IPS-18c (cell line): ENCODE measurements at regions not wholly inside any gene's neighbourhood (a gene's known extent, or its start where the extent isn't known, plus 50 kb on each side); places are given as distances from the start of the nearest gene placed in this dataset.
"Not testable (repeated sequence)": the region's sequence is repeated elsewhere in the genome, so short reads cannot be mapped to it uniquely, and the experiment has no call there.

ENCODE experiments used
- H3K4me3 ChIP-seq: 2 replicates; pipeline ENCODE4 v1.7.0; 2013; ENCODE audit warnings: low read depth, mild to moderate bottlenecking, low read length, moderate library complexity; ENCODE audit not compliant: insufficient read depth
- H3K9me3 ChIP-seq: one replicate; pipeline ENCODE4 v1.6.1; 2013; ENCODE audit warnings: mild to moderate bottlenecking, low read length, moderate library complexity; ENCODE audit not compliant: control insufficient read depth, insufficient read depth

GRCh38 chr10:29210266-29210868, 78.5 kb upstream of the LYZL1 start:
- no peaks in the 10 kb centered on the region for H3K9me3 ChIP-seq

GRCh38 chr10:29212597-29212996, 76.3 kb upstream of the LYZL1 start:
- H3K9me3 ChIP-seq: no peaks in the 10 kb centered on the region
- H3K4me3 ChIP-seq: no peak overlapping the region

More at GRCh38 chr10:29210266-29210868, 78.5 kb upstream of the LYZL1 start:
- no peak overlapping the region for H3K4me3 ChIP-seq

GRCh38 chr10:29214551-29214950, 74.3 kb upstream of the LYZL1 start:
- H3K4me3 ChIP-seq: no peak overlapping the region
- H3K9me3 ChIP-seq: no peaks in the 10 kb centered on the region

- H3K4me3 ChIP-seq: no peak overlapping the region
Measured at GRCh38 chr10:29217292-29217738, 71.6 kb upstream of the LYZL1 start.

GRCh38 chr10:29223326-29223725, 65.5 kb upstream of the LYZL1 start:
- no peaks in the 10 kb centered on the region for H3K9me3 ChIP-seq

More at GRCh38 chr10:29217292-29217738, 71.6 kb upstream of the LYZL1 start:
- H3K9me3 ChIP-seq: no peaks in the 10 kb centered on the region

GRCh38 chr10:29224631-29225030, 64.2 kb upstream of the LYZL1 start:
- Histone ChIP-seq H3K9me3 (no peaks in the 10 kb centered on the region), H3K4me3 (no peak overlapping the region)

More at GRCh38 chr10:29223326-29223725, 65.5 kb upstream of the LYZL1 start:
- no peak overlapping the region for H3K4me3 ChIP-seq

- Histone ChIP-seq H3K4me3 (no peak overlapping the region), H3K9me3 (no peaks in the 10 kb centered on the region)
Measured at GRCh38 chr10:29227201-29227600, 61.7 kb upstream of the LYZL1 start.

- Histone ChIP-seq H3K4me3 (no peak overlapping the region), H3K9me3 (no peaks in the 10 kb centered on the region)
Measured at GRCh38 chr10:29228562-29228961, 60.3 kb upstream of the LYZL1 start.

GRCh38 chr10:29229258-29229705, 59.6 kb upstream of the LYZL1 start:
- Histone ChIP-seq H3K4me3 (no peak overlapping the region), H3K9me3 (no peaks in the 10 kb centered on the region)

GRCh38 chr10:29236910-29237309, 52.0 kb upstream of the LYZL1 start:
- H3K9me3 ChIP-seq, H3K4me3 ChIP-seq: not testable (repeated sequence)

- no peak overlapping the region for H3K4me3 ChIP-seq
- H3K9me3 ChIP-seq: no peaks in the 10 kb centered on the region
Measured at GRCh38 chr10:29237786-29238185, 51.1 kb upstream of the LYZL1 start.

- Histone ChIP-seq H3K9me3 (no peaks in the 10 kb centered on the region), H3K4me3 (no peak overlapping the region)
Measured at GRCh38 chr10:29238523-29239135, 50.2 kb upstream of the LYZL1 start.
